Activated naive CD8-positive, alpha-beta T cell treated with anti-CD3 and anti-CD28 coated beads, Interleukin-2, amount 50 U/mL, for 24 hours (primary cell): ENCODE measurements at regions not wholly inside any gene's neighbourhood (a gene's known extent, or its start where the extent isn't known, plus 50 kb on each side); places are given as distances from the start of the nearest gene placed in this dataset.

ENCODE experiments used
- ATAC-seq: fragments of 150-1000 bp; cut with Tn5 transposase; one replicate; pipeline ENCODE4 v1.10.0; 2021
- DNase-seq: peaks from one replicate; pipeline ENCODE4 v3.0.0; 2021
- H3K27ac Mint-ChIP-seq: one replicate; pipeline ENCODE4 v1.8.0; 2021; ENCODE audit warnings: mild to moderate bottlenecking, mixed read lengths
- H3K27me3 Mint-ChIP-seq: one replicate; pipeline ENCODE4 v1.8.0; 2021; ENCODE audit warnings: mixed read lengths
- H3K36me3 Mint-ChIP-seq: one replicate; pipeline ENCODE4 v1.8.0; 2021; ENCODE audit warnings: low read depth, mixed read lengths
- H3K4me1 Mint-ChIP-seq: one replicate; pipeline ENCODE4 v1.8.0; 2021; ENCODE audit warnings: mixed read lengths
- H3K4me3 Mint-ChIP-seq: one replicate; pipeline ENCODE4 v1.8.0; 2021; ENCODE audit warnings: mild to moderate bottlenecking, moderate library complexity, mixed read lengths
- H3K9me3 Mint-ChIP-seq: one replicate; pipeline ENCODE4 v1.8.0; 2021; ENCODE audit warnings: mixed read lengths

- Mint-ChIP-seq H3K27me3 (peaks cover 2% of the 10 kb centered on the region), H3K4me3 (no peak overlapping the region), H3K27ac (no peak overlapping the region), H3K4me1 (no peaks in the 10 kb centered on the region), H3K9me3 (no peaks in the 10 kb centered on the region), H3K36me3 (no peaks in the 10 kb centered on the region)
- ATAC-seq (no peak), DNase-seq (no peak)
Measured at GRCh38 chr15:53226559-53226958, 436.4 kb upstream of the ONECUT1 start.

- Mint-ChIP-seq H3K4me1 (no peaks in the 10 kb centered on the region), H3K9me3 (no peaks in the 10 kb centered on the region), H3K36me3 (no peaks in the 10 kb centered on the region), H3K27me3 (peaks cover 2% of the 10 kb centered on the region), H3K4me3 (no peak overlapping the region), H3K27ac (no peak overlapping the region)
- ATAC-seq, result no peak
- no peak for DNase-seq
Measured at GRCh38 chr15:53225781-53226180, 435.6 kb upstream of the ONECUT1 start.

DNA sequence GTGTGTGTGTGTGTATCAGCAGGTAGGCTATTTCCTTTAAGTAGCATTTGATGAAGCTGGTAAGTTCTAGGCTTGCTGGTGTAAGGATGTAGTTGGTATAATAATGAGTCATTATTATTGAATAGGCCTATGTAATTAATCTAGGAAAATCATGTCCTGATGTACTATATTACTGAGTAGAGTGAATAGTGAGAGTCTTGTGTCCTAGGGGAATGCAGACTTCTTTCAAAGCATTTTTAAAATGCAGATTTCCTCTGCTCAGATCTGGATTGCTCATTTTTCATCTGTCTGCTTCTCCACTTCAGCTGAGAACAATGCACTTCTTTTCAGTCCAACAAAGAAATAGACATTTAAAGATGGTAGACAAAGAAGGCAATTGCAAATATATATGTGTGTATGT is 434.2 kb upstream of the ONECUT1 start:
- no peak for ATAC-seq
- H3K27ac Mint-ChIP-seq, result no peak overlapping the region
- DNase-seq, result no peak
- H3K9me3 Mint-ChIP-seq, result no peaks in the 10 kb centered on the region
- H3K4me1 Mint-ChIP-seq, result no peaks in the 10 kb centered on the region
- H3K4me3 Mint-ChIP-seq, result no peak overlapping the region
- no peaks in the 10 kb centered on the region for H3K36me3 Mint-ChIP-seq
- H3K27me3 Mint-ChIP-seq, result peaks cover 2% of the 10 kb centered on the region

- Mint-ChIP-seq H3K27ac (no peak overlapping the region), H3K4me1 (no peaks in the 10 kb centered on the region), H3K36me3 (no peaks in the 10 kb centered on the region), H3K4me3 (no peak overlapping the region), H3K9me3 (no peaks in the 10 kb centered on the region), H3K27me3 (peaks cover 2% of the 10 kb centered on the region)
- ATAC-seq, result no peak
- no peak for DNase-seq
Measured at GRCh38 chr15:53223815-53224214, 433.7 kb upstream of the ONECUT1 start.

DNA sequence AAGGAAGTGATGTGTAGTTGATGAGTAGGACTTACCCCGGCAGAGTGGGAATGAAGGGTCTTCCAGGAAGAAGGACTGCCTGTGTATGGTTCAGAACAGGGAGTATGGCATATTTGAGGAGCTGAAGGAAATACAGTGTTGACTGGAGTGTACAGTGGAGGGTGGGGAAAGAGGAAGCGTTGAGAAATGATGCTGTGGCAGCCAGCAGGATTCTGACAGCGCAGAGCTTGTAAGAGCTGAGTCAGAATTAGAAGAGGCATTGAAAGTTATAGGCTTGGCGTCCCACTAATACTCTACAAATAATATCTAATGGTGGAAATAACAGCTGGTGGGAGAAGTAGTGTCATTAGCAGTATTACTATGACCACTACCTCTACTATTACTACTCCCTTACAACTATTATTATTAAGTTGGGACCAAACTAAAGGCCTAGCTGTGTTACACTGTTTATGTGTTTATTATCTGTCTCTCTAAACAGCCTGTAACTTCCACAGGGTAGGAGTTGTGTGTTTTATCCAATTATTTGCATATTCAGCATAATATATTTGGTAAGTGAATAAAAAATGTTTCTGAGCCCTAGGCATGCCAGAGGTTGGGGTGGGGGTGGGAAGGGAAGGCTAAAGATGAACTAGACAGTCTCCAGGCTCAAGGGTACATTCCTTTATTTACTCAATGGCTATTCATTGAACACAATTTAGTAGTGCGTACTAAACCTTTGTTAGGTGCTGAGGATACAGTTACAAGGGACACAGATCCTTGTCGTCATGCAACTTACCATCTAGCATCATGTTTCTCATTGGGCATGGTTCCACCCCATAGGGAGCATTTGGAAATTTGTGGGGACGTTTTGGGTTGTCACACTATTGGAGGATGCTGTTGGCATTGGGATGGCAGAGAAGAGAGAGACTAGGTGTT is 428.8 kb upstream of the ONECUT1 start:
- Mint-ChIP-seq H3K4me3 (no peak overlapping the region), H3K9me3 (no peaks in the 10 kb centered on the region), H3K27me3 (peaks cover 2% of the 10 kb centered on the region), H3K36me3 (no peaks in the 10 kb centered on the region), H3K4me1 (no peaks in the 10 kb centered on the region), H3K27ac (no peak overlapping the region)
- DNase-seq (no peak), ATAC-seq (no peak)

- no peaks in the 10 kb centered on the region for H3K27me3 Mint-ChIP-seq
- H3K36me3 Mint-ChIP-seq, result no peaks in the 10 kb centered on the region
- H3K27ac Mint-ChIP-seq, result no peak overlapping the region
- no peak for ATAC-seq
- no peak for DNase-seq
- no peaks in the 10 kb centered on the region for H3K4me1 Mint-ChIP-seq
- H3K9me3 Mint-ChIP-seq, result no peaks in the 10 kb centered on the region
- no peak overlapping the region for H3K4me3 Mint-ChIP-seq
Measured at GRCh38 chr15:53216036-53216435, 425.9 kb upstream of the ONECUT1 start.

- H3K4me3 Mint-ChIP-seq, result no peak overlapping the region
- H3K36me3 Mint-ChIP-seq, result no peaks in the 10 kb centered on the region
- ATAC-seq (no peak), DNase-seq (no peak)
- no peak overlapping the region for H3K27ac Mint-ChIP-seq
- H3K4me1 Mint-ChIP-seq, result no peaks in the 10 kb centered on the region
- no peaks in the 10 kb centered on the region for H3K27me3 Mint-ChIP-seq
- H3K9me3 Mint-ChIP-seq, result no peaks in the 10 kb centered on the region
Measured at GRCh38 chr15:53213336-53213735, 423.2 kb upstream of the ONECUT1 start.

DNA sequence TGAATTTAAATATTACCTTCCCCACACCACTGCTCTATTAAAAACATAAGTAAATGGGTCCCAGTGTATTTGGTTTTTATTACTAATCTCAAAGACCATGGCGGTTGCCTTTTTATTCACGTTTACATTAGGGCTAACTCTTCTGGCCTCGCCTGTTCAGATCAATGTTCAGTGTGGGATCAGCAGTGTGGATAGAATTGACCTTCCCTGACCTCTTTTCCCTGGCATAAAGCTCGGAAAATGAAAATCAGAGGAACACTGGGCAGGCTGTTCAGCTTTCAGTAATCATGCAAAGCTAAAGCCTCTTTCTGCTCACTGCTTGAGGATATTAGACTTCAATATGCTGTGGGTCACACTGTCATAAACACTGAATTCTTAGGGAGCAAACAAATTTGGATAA is 422.6 kb upstream of the ONECUT1 start:
- H3K27ac Mint-ChIP-seq, result no peak overlapping the region
- ATAC-seq (no peak), DNase-seq (no peak)
- no peaks in the 10 kb centered on the region for H3K36me3 Mint-ChIP-seq
- H3K4me1 Mint-ChIP-seq, result no peaks in the 10 kb centered on the region
- H3K4me3 Mint-ChIP-seq, result no peak overlapping the region
- H3K9me3 Mint-ChIP-seq, result no peaks in the 10 kb centered on the region
- H3K27me3 Mint-ChIP-seq, result no peaks in the 10 kb centered on the region

DNA sequence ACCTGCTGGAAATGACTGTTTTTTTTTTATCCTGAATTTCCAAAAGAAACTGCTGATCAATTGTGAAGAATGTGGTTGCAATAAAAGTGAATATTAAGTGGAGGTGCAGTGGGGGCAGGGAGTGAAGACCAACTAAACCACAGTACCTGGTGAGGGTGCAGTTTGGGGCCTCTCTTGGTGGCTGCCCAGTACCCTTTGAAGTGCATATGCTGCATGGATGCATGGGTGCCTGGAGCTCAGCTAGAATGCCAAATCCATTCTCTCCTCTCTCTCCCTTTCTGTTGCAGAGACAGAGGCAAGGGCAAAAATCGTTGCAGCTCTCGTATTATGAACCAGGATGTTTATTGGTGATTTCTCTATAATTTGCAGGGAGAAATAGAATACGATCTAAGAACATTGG is 420.5 kb upstream of the ONECUT1 start:
- Mint-ChIP-seq H3K4me1 (no peaks in the 10 kb centered on the region), H3K27me3 (no peaks in the 10 kb centered on the region), H3K9me3 (peaks cover 4% of the 10 kb centered on the region), H3K4me3 (no peak overlapping the region), H3K27ac (no peak overlapping the region), H3K36me3 (no peaks in the 10 kb centered on the region)
- ATAC-seq (no peak), DNase-seq (no peak)

GRCh38 chr15:53209396-53210042 is 419.4 kb upstream of the ONECUT1 start:
- Mint-ChIP-seq H3K4me1 (no peaks in the 10 kb centered on the region), H3K27ac (no peak overlapping the region), H3K9me3 (peaks cover 4% of the 10 kb centered on the region), H3K27me3 (no peaks in the 10 kb centered on the region), H3K36me3 (no peaks in the 10 kb centered on the region), H3K4me3 (no peak overlapping the region)
- DNase-seq (no peak), ATAC-seq (no peak)

- peaks cover 4% of the 10 kb centered on the region for H3K9me3 Mint-ChIP-seq
- no peaks in the 10 kb centered on the region for H3K36me3 Mint-ChIP-seq
- no peak for ATAC-seq
- DNase-seq, result no peak
- no peak overlapping the region for H3K27ac Mint-ChIP-seq
- H3K4me3 Mint-ChIP-seq, result no peak overlapping the region
- H3K27me3 Mint-ChIP-seq, result no peaks in the 10 kb centered on the region
- H3K4me1 Mint-ChIP-seq, result no peaks in the 10 kb centered on the region
Measured at GRCh38 chr15:53208751-53209150, 418.6 kb upstream of the ONECUT1 start.

- no peak overlapping the region for H3K27ac Mint-ChIP-seq
- peaks cover 8% of the 10 kb centered on the region for H3K27me3 Mint-ChIP-seq
- H3K36me3 Mint-ChIP-seq, result no peaks in the 10 kb centered on the region
- DNase-seq (no peak), ATAC-seq (no peak)
- peaks cover 4% of the 10 kb centered on the region for H3K9me3 Mint-ChIP-seq
- H3K4me1 Mint-ChIP-seq, result no peaks in the 10 kb centered on the region
- no peak overlapping the region for H3K4me3 Mint-ChIP-seq
Measured at GRCh38 chr15:53203454-53203853, 413.3 kb upstream of the ONECUT1 start.

GRCh38 chr15:53202876-53203275 is 412.7 kb upstream of the ONECUT1 start:
- Mint-ChIP-seq H3K9me3 (peaks cover 4% of the 10 kb centered on the region), H3K27me3 (peaks cover 8% of the 10 kb centered on the region), H3K4me3 (no peak overlapping the region), H3K27ac (no peak overlapping the region), H3K4me1 (no peaks in the 10 kb centered on the region), H3K36me3 (no peaks in the 10 kb centered on the region)
- DNase-seq (no peak), ATAC-seq (no peak)

DNA sequence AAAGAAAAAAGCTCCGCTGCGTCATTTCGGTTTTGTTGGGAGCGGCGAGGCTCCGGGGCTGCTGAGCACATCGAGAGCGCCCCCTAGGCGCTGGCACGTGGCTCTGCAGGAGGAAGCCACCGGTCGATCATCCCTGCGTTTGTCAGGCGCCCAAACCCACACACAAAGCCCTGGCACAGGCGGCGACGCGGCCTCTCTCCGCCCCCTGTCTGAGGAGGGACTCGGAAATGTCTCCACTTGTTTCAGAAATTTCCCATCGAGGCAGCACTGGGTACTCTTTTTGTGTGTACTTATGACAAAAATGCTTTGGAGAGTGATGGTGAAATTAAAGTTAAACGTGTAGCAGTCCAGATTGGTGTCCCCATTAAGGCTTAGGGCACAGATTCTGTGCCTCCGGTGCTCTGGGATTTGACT is 407.3 kb upstream of the ONECUT1 start:
- Mint-ChIP-seq H3K9me3 (peaks cover 7% of the 10 kb centered on the region), H3K36me3 (no peaks in the 10 kb centered on the region), H3K4me3 (no peak overlapping the region), H3K4me1 (peaks cover 2% of the 10 kb centered on the region), H3K27me3 (peaks cover 12% of the 10 kb centered on the region), H3K27ac (no peak overlapping the region)
- DNase-seq (peak; percentile 48), ATAC-seq (peak; percentile 36)

DNA sequence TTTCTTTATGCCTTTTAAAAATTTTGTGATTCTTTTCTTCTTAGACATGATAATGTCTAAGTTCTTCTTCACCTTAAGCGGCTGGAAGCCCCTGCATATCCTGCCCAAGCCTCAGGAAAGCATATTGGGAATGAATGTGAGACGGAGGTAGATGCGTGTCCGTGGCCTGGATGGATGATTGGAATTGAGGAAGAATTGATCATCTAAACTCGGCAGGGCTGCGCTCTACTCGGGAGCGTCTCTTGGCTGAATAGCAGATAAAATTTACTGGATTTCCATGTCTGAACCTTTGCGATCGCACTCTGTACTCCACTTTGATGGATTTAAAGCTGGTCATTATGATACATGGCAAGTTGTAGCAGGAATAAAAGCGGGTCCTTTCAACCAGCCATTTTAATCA is 406.7 kb upstream of the ONECUT1 start:
- no peak for ATAC-seq
- peaks cover 12% of the 10 kb centered on the region for H3K27me3 Mint-ChIP-seq
- H3K4me3 Mint-ChIP-seq, result no peak overlapping the region
- no peaks in the 10 kb centered on the region for H3K36me3 Mint-ChIP-seq
- no peak for DNase-seq
- peaks cover 9% of the 10 kb centered on the region for H3K9me3 Mint-ChIP-seq
- H3K4me1 Mint-ChIP-seq, result peaks cover 2% of the 10 kb centered on the region
- no peak overlapping the region for H3K27ac Mint-ChIP-seq
